Psoas muscle (tissue), 7 donors: ENCODE measurements at regions not wholly inside any gene's neighbourhood (a gene's known extent, or its start where the extent isn't known, plus 50 kb on each side); places are given as distances from the start of the nearest gene placed in this dataset.
A peak's percentile ranks its signal among the peaks of the same experiment; 100 is the strongest.

Source experiments
- ATAC-seq, 4 donors: fragments of 200-7000 bp; cut with Tn5 transposase; one replicate each; pipeline ENCODE4 v1.9.1; 2020; ENCODE audit warnings: moderate library complexity in 3 of 4, mild to moderate bottlenecking in 2 of 4
- DNase-seq, 2 donors: peaks; one replicate each; pipeline ENCODE4 v3.0.0-alpha.2; 2020
- H3K27ac ChIP-seq: fragments of 200-600 bp; one replicate; pipeline ENCODE4 v1.8.0; 2022
- H3K27me3 ChIP-seq, 3 donors: fragments of 200-600 bp in 1 of 3; one replicate each; pipeline versions ENCODE4 v1.6.1 to v1.8.0; 2013 to 2022; ENCODE audit warnings: low read length in 2 of 3, mild to moderate bottlenecking in 2 of 3, moderate library complexity in 1 of 3; ENCODE audit not compliant: insufficient read depth in 3 of 3
- H3K36me3 ChIP-seq, 2 donors: fragments of 200-600 bp in 1 of 2; one replicate each; pipeline versions ENCODE4 v1.6.1 to v1.8.0; 2013 to 2022; ENCODE audit warnings: low read depth in 1 of 2, mild to moderate bottlenecking in 1 of 2, moderate library complexity in 1 of 2; ENCODE audit not compliant: insufficient read depth in 1 of 2
- H3K4me1 ChIP-seq: fragments of 200-600 bp; one replicate; pipeline ENCODE4 v1.8.0; 2022
- H3K4me3 ChIP-seq: fragments of 200-600 bp; one replicate; pipeline ENCODE4 v1.8.0; 2022; ENCODE audit warnings: mild to moderate bottlenecking
- H3K9me3 ChIP-seq: fragments of 200-600 bp; one replicate; pipeline ENCODE4 v1.8.0; 2022
- WGBS, 3 donors: extraction: QIAGEN DNeasy Blood & Tissue Kit; methylation state at CpG; one replicate each; pipeline versions ENCODE4 v1.1.6 to v1.1.7; 2013; 5-methylcytosine and 5-hydroxymethylcytosine counted together
- intact Hi-C, 2 donors: fragments of 100-400 bp; cut with DNase I; formaldehyde crosslinking; loops; one replicate each; pipeline versions ENCODE4 v1.11.0 to v1.14.2; 2022
- TF ChIP-seq, protein P1 (sequence below): fragments of 200-600 bp; IDR thresholded peaks from one replicate; pipeline ENCODE4 v1.8.0; 2022; ENCODE audit warnings: antibody characterized with exemption
- donor health status: healthy with polysubstance abuse.
- donor health status: DM: no; HTN: no; CAD: no; lungs with moderate emphysema.
- donor health status: Bipolar disorder and iron deficiency.
- donor health status: healthy.
- donor health status: DM: yes; HTN: yes; CAD: no.
- donor health status: DM: no; HTN: no; CAD: no.
- donor health status: DM: yes; HTN: yes; CAD: no.

DNA sequence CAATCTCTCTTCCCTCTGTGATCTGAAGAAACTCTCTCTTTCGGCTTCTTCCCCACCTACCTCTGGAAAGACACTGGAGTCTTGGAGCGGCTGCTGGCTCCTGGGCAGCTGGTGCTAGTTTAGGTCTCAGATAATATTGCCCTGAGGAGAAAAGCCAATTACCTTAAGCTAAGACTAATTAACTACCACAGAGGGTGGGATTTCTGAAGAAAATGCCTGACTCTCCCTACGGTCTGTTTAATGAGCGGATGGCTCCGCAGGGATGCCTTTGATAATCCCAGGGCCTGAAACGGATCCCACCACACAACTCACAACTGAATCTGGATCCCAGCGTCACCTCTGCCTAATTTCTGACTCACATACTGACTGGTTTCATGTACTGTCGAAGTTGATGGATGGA, 127.0 kb upstream of the NLRP1 start:
- Histone ChIP-seq H3K4me1 (no peaks in the 10 kb centered on the region), H3K36me3 (no peaks in the 10 kb centered on the region), H3K9me3 (no peaks in the 10 kb centered on the region), H3K27ac (no peak overlapping the region), H3K4me3 (no peak overlapping the region), H3K27me3 (peaks cover 0 to 28% (median 2%) of the 10 kb centered on the region in 3 donors)
- intact Hi-C loops: no loop called here
- DNase-seq (no peak), ATAC-seq (no peak)
- TF ChIP-seq, protein P1, sequence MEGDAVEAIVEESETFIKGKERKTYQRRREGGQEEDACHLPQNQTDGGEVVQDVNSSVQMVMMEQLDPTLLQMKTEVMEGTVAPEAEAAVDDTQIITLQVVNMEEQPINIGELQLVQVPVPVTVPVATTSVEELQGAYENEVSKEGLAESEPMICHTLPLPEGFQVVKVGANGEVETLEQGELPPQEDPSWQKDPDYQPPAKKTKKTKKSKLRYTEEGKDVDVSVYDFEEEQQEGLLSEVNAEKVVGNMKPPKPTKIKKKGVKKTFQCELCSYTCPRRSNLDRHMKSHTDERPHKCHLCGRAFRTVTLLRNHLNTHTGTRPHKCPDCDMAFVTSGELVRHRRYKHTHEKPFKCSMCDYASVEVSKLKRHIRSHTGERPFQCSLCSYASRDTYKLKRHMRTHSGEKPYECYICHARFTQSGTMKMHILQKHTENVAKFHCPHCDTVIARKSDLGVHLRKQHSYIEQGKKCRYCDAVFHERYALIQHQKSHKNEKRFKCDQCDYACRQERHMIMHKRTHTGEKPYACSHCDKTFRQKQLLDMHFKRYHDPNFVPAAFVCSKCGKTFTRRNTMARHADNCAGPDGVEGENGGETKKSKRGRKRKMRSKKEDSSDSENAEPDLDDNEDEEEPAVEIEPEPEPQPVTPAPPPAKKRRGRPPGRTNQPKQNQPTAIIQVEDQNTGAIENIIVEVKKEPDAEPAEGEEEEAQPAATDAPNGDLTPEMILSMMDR: no peak
- 64 to 68% (median 64%) methylated on average over 8 of the region's 8 CpGs for WGBS, 3 donors

DNA sequence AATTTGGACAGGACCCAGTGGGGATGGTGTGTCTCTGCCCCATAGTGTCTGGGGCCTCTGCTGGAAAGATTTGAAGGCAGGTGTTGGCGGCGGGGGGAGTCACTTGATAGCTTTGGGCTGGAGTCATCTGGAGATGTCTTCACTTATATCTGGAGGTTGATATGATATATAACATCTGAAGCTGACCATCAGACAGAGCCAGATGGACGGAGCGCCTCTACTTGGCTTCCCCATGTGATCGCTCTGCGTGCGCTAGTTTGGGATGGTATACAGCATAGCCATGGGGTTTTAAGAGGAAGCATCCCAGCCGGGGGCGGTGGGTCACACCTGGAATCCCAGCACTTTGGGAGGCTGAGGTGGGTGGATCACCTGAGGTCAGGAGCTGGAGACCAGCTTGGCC, 130.7 kb upstream of the NLRP1 start:
- WGBS, 3 donors: 93 to 98% (median 97%) methylated on average over 9 of the region's 9 CpGs
- ATAC-seq (no peak), DNase-seq (no peak)
- H3K27me3 ChIP-seq: peaks cover 0 to 35% (median 2%) of the 10 kb centered on the region in 3 donors
- no peak overlapping the region for H3K4me3 ChIP-seq
- H3K4me1 ChIP-seq: peaks cover 14% of the 10 kb centered on the region
- TF ChIP-seq, protein P1: no peak
- H3K27ac ChIP-seq: no peak overlapping the region
- H3K9me3 ChIP-seq: no peaks in the 10 kb centered on the region
- no peaks in the 10 kb centered on the region for H3K36me3 ChIP-seq
- intact Hi-C loops: no loop called here

DNA sequence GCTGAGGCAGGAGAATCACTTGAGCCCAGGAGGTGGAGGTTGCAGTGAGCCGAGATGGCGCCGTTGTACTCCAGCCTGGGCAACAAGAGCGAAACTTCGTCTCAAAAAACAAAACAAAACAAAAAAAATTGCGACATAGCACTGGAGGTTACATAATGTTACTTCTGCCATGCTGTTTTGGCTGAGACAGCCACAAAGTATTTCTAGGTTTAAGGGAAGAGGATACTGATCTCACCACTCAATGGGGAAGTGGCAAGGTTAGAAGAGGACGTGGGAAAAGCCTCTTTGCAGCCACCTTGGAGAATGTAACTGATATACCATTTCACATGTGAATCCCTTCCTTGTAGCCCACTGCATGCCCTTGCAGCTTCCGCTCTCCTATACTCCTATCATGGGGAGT, 131.2 kb upstream of the NLRP1 start:
- 78 to 88% (median 78%) methylated on average over 8 of the region's 8 CpGs for WGBS, 3 donors
- Histone ChIP-seq H3K4me1 (peaks cover 14% of the 10 kb centered on the region), H3K27me3 (peaks cover 0 to 36% (median 2%) of the 10 kb centered on the region in 3 donors), H3K36me3 (no peaks in the 10 kb centered on the region), H3K27ac (no peak overlapping the region), H3K9me3 (no peaks in the 10 kb centered on the region), H3K4me3 (no peak overlapping the region)
- intact Hi-C loops: no loop called here
- ATAC-seq (no peak), DNase-seq (no peak)
- TF ChIP-seq, protein P1: no peak

DNA sequence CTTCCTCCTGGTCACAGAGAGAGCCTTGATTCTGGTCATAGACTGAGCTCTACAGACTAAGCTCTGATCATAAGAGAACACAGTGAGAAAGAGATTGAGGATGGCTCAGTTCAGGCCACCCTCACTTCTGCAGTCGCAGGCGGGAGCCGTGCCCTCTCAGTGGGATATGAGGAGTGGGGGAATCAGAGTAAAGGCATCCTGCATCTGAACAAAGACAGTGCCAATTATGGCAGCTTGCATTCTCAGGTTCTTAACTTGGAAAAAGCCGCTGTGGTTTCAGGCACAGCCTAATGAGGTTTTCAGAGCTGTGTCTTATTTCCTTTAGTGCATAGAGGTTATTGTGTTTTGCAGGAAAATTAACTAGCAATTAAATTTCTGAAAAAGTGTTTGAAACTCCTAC, 134.4 kb upstream of the NLRP1 start:
- Histone ChIP-seq H3K27ac (peak overlapping the region; percentile 15), H3K27me3 (peaks cover 0 to 19% (median 3%) of the 10 kb centered on the region in 3 donors), H3K4me3 (no peak overlapping the region), H3K36me3 (no peaks in the 10 kb centered on the region), H3K9me3 (no peaks in the 10 kb centered on the region), H3K4me1 (peaks cover 14% of the 10 kb centered on the region)
- DNase-seq: no peak
- no peak for ATAC-seq
- WGBS, 3 donors: 48 to 60% (median 55%) methylated on average over 4 of the region's 4 CpGs
- intact Hi-C loops: no loop called here
- TF ChIP-seq, protein P1: no peak

DNA sequence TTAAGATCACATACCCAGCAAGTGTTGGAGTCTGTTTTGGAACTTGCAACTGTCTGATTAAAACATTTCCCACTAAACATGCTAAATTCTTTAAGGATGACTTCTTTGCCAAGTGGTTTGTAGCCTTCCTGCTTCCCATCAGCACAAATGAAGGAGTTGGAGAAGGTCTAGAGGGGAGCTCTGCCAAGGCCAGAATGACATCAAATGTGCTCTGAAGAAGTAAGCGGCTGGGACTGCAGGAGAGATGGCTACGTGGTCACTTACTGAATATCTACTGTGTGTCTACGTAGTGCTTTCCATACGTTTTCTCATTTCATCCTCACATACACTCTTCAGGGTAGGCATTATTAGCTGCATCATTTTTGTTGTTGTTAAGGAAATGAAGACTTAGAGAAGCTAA, 135.7 kb upstream of the NLRP1 start:
- H3K27me3 ChIP-seq: peaks cover 0 to 15% (median 3%) of the 10 kb centered on the region in 3 donors
- intact Hi-C loops: no loop called here
- no peaks in the 10 kb centered on the region for H3K36me3 ChIP-seq
- H3K4me3 ChIP-seq: no peak overlapping the region
- no peak for DNase-seq
- TF ChIP-seq, protein P1: no peak
- H3K9me3 ChIP-seq: no peaks in the 10 kb centered on the region
- H3K27ac ChIP-seq: no peak overlapping the region
- no peak for ATAC-seq
- H3K4me1 ChIP-seq: peaks cover 14% of the 10 kb centered on the region
- 86 to 93% (median 90%) methylated on average over 4 of the region's 4 CpGs for WGBS, 3 donors
